ENCODE measurements at regions not wholly inside any gene's neighbourhood (a gene's known extent, or its start where the extent isn't known, plus 50 kb on each side); places are given as distances from the start of the nearest gene placed in this dataset.

DNA sequence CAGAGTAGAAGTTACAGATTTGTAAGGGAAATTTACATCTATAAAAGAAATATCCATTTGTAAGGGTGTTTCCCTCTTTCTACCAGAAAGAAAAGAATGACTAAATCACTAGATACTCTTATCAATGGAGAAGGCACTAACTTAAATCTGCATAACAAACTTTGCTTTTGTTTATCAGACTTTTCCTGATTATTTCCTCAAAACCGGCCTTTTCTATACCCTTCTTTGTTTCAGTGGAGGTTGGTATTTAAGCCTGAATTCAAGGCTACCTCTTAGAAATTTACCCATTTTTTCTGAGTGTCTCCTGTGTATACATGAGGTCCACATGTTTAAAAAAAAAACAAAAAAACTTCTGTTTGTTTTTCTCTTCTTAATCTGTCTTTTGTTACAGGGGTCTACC, 80.4 kb upstream of the GRPR start:
- H3K4me1 ChIP-seq = peaks cover 0 to 5% (median 0%) of the 10 kb centered on the region in 6 donors
- no peaks in the 10 kb centered on the region for H3K9me3 ChIP-seq
- intact Hi-C loops (cut with DNase I; ENCODE audit: low total_unique reads) = no loop called here
- no peaks in the 10 kb centered on the region for H3K27me3 ChIP-seq (replicated peaks in 1 of 7)
- H3K36me3 ChIP-seq = no peaks in the 10 kb centered on the region
- WGBS, 5 donors = 33 to 90% (median 71%) methylated on average over 1 of the region's 1 CpG
- no peak overlapping the region for H3K4me3 ChIP-seq
- TF ChIP-seq, protein P1, sequence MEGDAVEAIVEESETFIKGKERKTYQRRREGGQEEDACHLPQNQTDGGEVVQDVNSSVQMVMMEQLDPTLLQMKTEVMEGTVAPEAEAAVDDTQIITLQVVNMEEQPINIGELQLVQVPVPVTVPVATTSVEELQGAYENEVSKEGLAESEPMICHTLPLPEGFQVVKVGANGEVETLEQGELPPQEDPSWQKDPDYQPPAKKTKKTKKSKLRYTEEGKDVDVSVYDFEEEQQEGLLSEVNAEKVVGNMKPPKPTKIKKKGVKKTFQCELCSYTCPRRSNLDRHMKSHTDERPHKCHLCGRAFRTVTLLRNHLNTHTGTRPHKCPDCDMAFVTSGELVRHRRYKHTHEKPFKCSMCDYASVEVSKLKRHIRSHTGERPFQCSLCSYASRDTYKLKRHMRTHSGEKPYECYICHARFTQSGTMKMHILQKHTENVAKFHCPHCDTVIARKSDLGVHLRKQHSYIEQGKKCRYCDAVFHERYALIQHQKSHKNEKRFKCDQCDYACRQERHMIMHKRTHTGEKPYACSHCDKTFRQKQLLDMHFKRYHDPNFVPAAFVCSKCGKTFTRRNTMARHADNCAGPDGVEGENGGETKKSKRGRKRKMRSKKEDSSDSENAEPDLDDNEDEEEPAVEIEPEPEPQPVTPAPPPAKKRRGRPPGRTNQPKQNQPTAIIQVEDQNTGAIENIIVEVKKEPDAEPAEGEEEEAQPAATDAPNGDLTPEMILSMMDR (IDR thresholded peaks at IDR 0.05 in 8 of 11, conservative IDR thresholded peaks at IDR 0.05 in 3 of 11) = no peak
- TF ChIP-seq POLR2A (IDR thresholded peaks at IDR 0.05) = no peak
- no peak for TF ChIP-seq POLR2AphosphoS5 (IDR thresholded peaks at IDR 0.05)
- no peak overlapping the region for H3K27ac ChIP-seq
- no peak for DNase-seq

DNA sequence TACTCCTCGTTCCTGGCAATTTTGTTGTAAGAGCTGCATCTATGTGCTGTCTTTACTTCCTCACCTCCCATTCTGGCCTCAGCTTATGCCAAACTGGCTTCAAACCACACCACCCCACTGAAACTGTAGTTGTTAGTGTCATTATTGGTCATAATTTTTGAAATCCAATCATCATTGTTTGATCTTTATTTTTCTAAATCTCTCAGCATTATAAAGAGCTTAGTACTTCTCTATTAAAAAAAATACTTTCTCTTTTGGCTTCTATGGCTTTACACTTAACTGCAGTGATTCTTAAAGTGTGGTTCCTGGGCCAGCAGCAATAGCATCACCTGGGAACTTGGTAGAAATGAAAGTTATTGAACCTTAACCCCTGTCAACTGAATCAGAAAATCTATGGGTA, 83.5 kb upstream of the GRPR start:
- H3K27me3 ChIP-seq (replicated peaks in 1 of 7) = no peaks in the 10 kb centered on the region
- no peak overlapping the region for H3K4me3 ChIP-seq
- no peak overlapping the region for H3K27ac ChIP-seq
- TF ChIP-seq, protein P1 (IDR thresholded peaks at IDR 0.05 in 8 of 11, conservative IDR thresholded peaks at IDR 0.05 in 3 of 11) = no peak
- TF ChIP-seq POLR2AphosphoS5 (IDR thresholded peaks at IDR 0.05) (no peak), POLR2A (IDR thresholded peaks at IDR 0.05) (no peak)
- WGBS, 5 donors = 58 to 94% (median 70%) methylated on average over 1 of the region's 1 CpG
- peaks cover 0 to 5% (median 0%) of the 10 kb centered on the region in 6 donors for H3K4me1 ChIP-seq
- no peaks in the 10 kb centered on the region for H3K36me3 ChIP-seq
- intact Hi-C loops (cut with DNase I; ENCODE audit: low total_unique reads) = no loop called here
- H3K9me3 ChIP-seq = peaks cover 0 to 7% (median 0%) of the 10 kb centered on the region in 8 donors
- no peak for DNase-seq

DNA sequence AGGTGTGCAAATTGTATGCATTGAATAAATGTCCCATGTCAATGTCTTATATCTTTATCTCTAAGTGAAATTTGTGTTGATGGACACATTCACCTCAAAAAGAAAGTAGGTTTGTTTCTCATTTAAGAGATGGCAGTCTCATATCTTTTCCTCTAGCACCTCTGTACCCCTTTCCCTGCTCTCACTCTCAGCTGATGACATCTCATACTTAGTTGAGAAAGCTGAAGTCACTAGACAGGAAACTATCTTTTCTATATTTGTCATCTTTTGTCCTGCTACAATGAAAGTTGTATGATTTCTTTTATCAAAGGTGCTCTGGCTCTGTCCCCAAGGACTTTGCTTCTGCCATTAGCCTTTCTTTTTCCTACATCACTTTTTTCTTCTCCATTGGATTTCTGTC, 84.0 kb upstream of the GRPR start:
- Histone ChIP-seq H3K27me3 (replicated peaks in 1 of 7) (no peaks in the 10 kb centered on the region), H3K27ac (no peak overlapping the region), H3K4me1 (peaks cover 0 to 5% (median 0%) of the 10 kb centered on the region in 6 donors), H3K4me3 (no peak overlapping the region), H3K36me3 (no peaks in the 10 kb centered on the region), H3K9me3 (peaks cover 0 to 7% (median 0%) of the 10 kb centered on the region in 8 donors)
- no peak for DNase-seq
- TF ChIP-seq POLR2AphosphoS5 (IDR thresholded peaks at IDR 0.05) (no peak), POLR2A (IDR thresholded peaks at IDR 0.05) (no peak)
- TF ChIP-seq, protein P1 (IDR thresholded peaks at IDR 0.05 in 8 of 11, conservative IDR thresholded peaks at IDR 0.05 in 3 of 11) = no peak
- intact Hi-C loops (cut with DNase I; ENCODE audit: low total_unique reads) = no loop called here

DNA sequence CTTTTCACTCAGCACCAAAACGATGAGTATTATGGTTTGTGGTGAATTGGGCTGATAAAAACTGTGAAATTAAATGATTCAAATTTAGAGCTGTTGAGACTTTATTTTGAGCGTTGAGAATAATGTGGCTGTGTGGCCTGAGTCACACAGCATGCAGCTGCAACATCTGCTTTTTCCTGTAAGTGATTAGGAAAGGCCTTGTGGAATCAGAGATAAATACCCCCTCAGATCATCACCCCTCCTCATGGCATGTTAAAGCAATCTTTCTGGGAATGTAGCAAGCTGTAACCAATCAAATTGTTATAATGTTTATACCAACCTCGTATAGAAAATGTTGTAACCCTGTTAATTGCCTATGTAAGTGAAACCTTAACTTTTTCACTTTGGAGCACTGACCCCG, 90.0 kb upstream of the GRPR start:
- WGBS, 5 donors = 23 to 54% (median 29%) methylated on average over 4 of the region's 4 CpGs
- intact Hi-C loops (cut with DNase I; ENCODE audit: low total_unique reads) = no loop called here
- Histone ChIP-seq H3K9me3 (peaks cover 0 to 7% (median 0%) of the 10 kb centered on the region in 8 donors), H3K27me3 (replicated peaks in 1 of 7) (no peaks in the 10 kb centered on the region), H3K27ac (no peak overlapping the region), H3K36me3 (no peaks in the 10 kb centered on the region), H3K4me1 (no peaks in the 10 kb centered on the region), H3K4me3 (no peak overlapping the region)
- TF ChIP-seq POLR2A (IDR thresholded peaks at IDR 0.05) (no peak), POLR2AphosphoS5 (IDR thresholded peaks at IDR 0.05) (no peak)
- TF ChIP-seq, protein P1 (IDR thresholded peaks at IDR 0.05 in 8 of 11, conservative IDR thresholded peaks at IDR 0.05 in 3 of 11) = no peak
- no peak for DNase-seq
